Right lobe of liver (tissue), 4 donors: ENCODE measurements at regions not wholly inside any gene's neighbourhood (a gene's known extent, or its start where the extent isn't known, plus 50 kb on each side); places are given as distances from the start of the nearest gene placed in this dataset.

Source experiments
- POLR2A ChIP-seq: fragments of 450-650 bp; IDR thresholded peaks from one replicate; pipeline ENCODE4 v1.6.1; 2017; ENCODE audit warnings: antibody characterized with exemption, mild to moderate bottlenecking
- TF ChIP-seq, protein P1 (sequence below), 4 donors: fragments of 200-600 bp in 3 of 4; fragments of 450-650 bp in 1 of 4; IDR thresholded peaks; one replicate each; pipeline versions ENCODE4 v1.5.1 to v1.8.0; 2016 to 2022; ENCODE audit warnings: antibody characterized with exemption in 4 of 4, mild to moderate bottlenecking in 2 of 4
- donor health status: DM: no; HTN: no; CAD: no.
- donor health status: DM: no; HTN: no; CAD: no.
- donor health status: DM: no; HTN: yes; CAD: no.

DNA sequence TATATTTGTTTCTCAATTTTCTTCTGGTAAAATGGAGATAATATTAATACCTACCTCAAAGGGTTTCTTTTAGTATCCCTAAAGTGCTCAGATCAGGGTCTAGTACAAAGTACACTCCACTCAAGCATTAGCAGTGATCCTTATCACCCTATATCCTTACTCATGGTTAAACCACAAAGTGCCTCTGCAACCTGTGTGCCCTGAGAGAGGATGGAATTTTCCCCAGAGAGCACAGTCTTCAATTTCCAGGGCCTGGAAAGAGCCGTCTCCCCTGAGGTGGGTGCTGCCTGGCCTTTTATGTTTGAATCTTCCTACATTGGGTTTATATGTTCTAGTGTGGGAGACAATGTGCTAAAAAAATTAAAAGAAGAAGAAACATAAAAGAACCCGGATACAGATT is 183.1 kb upstream of the FBXO33 start:
- TF ChIP-seq, protein P1, sequence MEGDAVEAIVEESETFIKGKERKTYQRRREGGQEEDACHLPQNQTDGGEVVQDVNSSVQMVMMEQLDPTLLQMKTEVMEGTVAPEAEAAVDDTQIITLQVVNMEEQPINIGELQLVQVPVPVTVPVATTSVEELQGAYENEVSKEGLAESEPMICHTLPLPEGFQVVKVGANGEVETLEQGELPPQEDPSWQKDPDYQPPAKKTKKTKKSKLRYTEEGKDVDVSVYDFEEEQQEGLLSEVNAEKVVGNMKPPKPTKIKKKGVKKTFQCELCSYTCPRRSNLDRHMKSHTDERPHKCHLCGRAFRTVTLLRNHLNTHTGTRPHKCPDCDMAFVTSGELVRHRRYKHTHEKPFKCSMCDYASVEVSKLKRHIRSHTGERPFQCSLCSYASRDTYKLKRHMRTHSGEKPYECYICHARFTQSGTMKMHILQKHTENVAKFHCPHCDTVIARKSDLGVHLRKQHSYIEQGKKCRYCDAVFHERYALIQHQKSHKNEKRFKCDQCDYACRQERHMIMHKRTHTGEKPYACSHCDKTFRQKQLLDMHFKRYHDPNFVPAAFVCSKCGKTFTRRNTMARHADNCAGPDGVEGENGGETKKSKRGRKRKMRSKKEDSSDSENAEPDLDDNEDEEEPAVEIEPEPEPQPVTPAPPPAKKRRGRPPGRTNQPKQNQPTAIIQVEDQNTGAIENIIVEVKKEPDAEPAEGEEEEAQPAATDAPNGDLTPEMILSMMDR (IDR thresholded peaks at IDR 0.05) = no peak
- no peak for TF ChIP-seq POLR2A
